GM12864 (cell line): ENCODE measurements at regions not wholly inside any gene's neighbourhood (a gene's known extent, or its start where the extent isn't known, plus 50 kb on each side); places are given as distances from the start of the nearest gene placed in this dataset.

Experiments used
- DNase-seq: peaks from one replicate; pipeline ENCODE4 v3.0.0-alpha.2; 2011; ENCODE audit warnings: low read depth
- H3K4me3 ChIP-seq: 2 replicates; pipeline ENCODE4 v1.5.1; 2011; ENCODE audit warnings: mild to moderate bottlenecking, low read depth, low read length, control low read depth
- CTCF ChIP-seq: IDR thresholded peaks from 2 replicates; pipeline ENCODE4 v1.5.1; 2011; ENCODE audit warnings: low read depth, mild to moderate bottlenecking, moderate library complexity, low read length, control low read depth, inconsistent platforms; ENCODE audit errors: missing control alignments

GRCh38 chr21:31398574-31398973 is 54.5 kb upstream of the TIAM1 start:
- TF ChIP-seq CTCF = no peak
- no peak overlapping the region for H3K4me3 ChIP-seq
- DNase-seq = no peak

GRCh38 chr21:31397939-31398338 is 53.9 kb upstream of the TIAM1 start:
- TF ChIP-seq CTCF = no peak
- no peak for DNase-seq
- no peak overlapping the region for H3K4me3 ChIP-seq

- TF ChIP-seq CTCF = no peak
- H3K4me3 ChIP-seq = no peak overlapping the region
- no peak for DNase-seq
Observed at GRCh38 chr21:31397515-31397926, 53.5 kb upstream of the TIAM1 start.

- H3K4me3 ChIP-seq = no peak overlapping the region
- no peak for DNase-seq
- no peak for TF ChIP-seq CTCF
Observed at GRCh38 chr21:31397030-31397429, 53.0 kb upstream of the TIAM1 start.

GRCh38 chr21:31396399-31396798 is 52.3 kb upstream of the TIAM1 start:
- DNase-seq = no peak

GRCh38 chr21:31395791-31396190 is 51.7 kb upstream of the TIAM1 start:
- DNase-seq = no peak
- no peak overlapping the region for H3K4me3 ChIP-seq
- TF ChIP-seq CTCF = no peak

More at GRCh38 chr21:31396399-31396798, 52.3 kb upstream of the TIAM1 start:
- H3K4me3 ChIP-seq = no peak overlapping the region
- TF ChIP-seq CTCF = no peak

- H3K4me3 ChIP-seq = no peak overlapping the region
- DNase-seq = no peak
- TF ChIP-seq CTCF = no peak
Observed at GRCh38 chr21:31395268-31395667, 51.2 kb upstream of the TIAM1 start.
